HepG2 (cell line): ENCODE measurements at regions not wholly inside any gene's neighbourhood (a gene's known extent, or its start where the extent isn't known, plus 50 kb on each side); places are given as distances from the start of the nearest gene placed in this dataset.

Source experiments
- AGO2 ChIP-seq: fragments of 200-400 bp; formaldehyde crosslinking; optimal IDR thresholded peaks from 2 replicates; pipeline ENCODE3; 2017; ENCODE audit warnings: mild to moderate bottlenecking, low read depth, low read length, moderate library complexity
- CENPT ChIP-seq: sonication (generic); formaldehyde crosslinking; IDR thresholded peaks from 2 replicates; pipeline ENCODE4 v1.8.0; 2022; ENCODE audit warnings: low read depth, mild to moderate bottlenecking, moderate library complexity, missing genetic modification reagents
- CHD4 ChIP-seq: fragments of 200-600 bp; sonication (generic); IDR thresholded peaks from 2 replicates; pipeline ENCODE4 v1.7.0; 2017; ENCODE audit warnings: mild to moderate bottlenecking, low read length, borderline replicate concordance
- ELF3 ChIP-seq: IDR thresholded peaks from 2 replicates; pipeline ENCODE4 v1.6.1; 2016; ENCODE audit warnings: missing genetic modification reagents, missing compliant biosample characterization
- ETV5 ChIP-seq: IDR thresholded peaks from 2 replicates; pipeline ENCODE4 v1.6.1; 2018; ENCODE audit warnings: missing biosample characterization, missing genetic modification reagents, inconsistent platforms, borderline replicate concordance
- FOXP4 ChIP-seq: sonication (generic); formaldehyde crosslinking; IDR thresholded peaks from 2 replicates; pipeline ENCODE4 v1.4.0; 2020; ENCODE audit warnings: missing genetic modification reagents
- GABPB1 ChIP-seq: IDR thresholded peaks from 2 replicates; pipeline ENCODE4 v1.6.1; 2016; ENCODE audit warnings: mild to moderate bottlenecking, missing genetic modification reagents, moderate library complexity, missing compliant biosample characterization
- GATAD2A ChIP-seq: IDR thresholded peaks from 2 replicates; pipeline ENCODE4 v1.6.1; 2016
- MIER3 ChIP-seq: IDR thresholded peaks from 2 replicates; pipeline ENCODE4 v1.6.1; 2016; ENCODE audit warnings: missing compliant biosample characterization, borderline replicate concordance
- NCOA2 ChIP-seq: sonication (generic); formaldehyde crosslinking; IDR thresholded peaks from 2 replicates; pipeline ENCODE4 v1.8.0; 2022; ENCODE audit warnings: inconsistent platforms
- PAX8 ChIP-seq: sonication (generic); formaldehyde crosslinking; IDR thresholded peaks from 2 replicates; pipeline ENCODE4 v1.8.0; 2022; ENCODE audit warnings: mild to moderate bottlenecking, missing genetic modification reagents, borderline replicate concordance
- REPIN1 ChIP-seq: sonication (generic); formaldehyde crosslinking; IDR thresholded peaks from 2 replicates; pipeline ENCODE4 v1.8.0; 2022; ENCODE audit warnings: missing genetic modification reagents, low read depth, mild to moderate bottlenecking, borderline replicate concordance
- SMC3 ChIP-seq: IDR thresholded peaks from 2 replicates; pipeline ENCODE4 v1.6.1; 2011; ENCODE audit warnings: low read length, improper control_type of control experiment
- TMF1 ChIP-seq: sonication (generic); formaldehyde crosslinking; IDR thresholded peaks from 2 replicates; pipeline ENCODE4 v1.8.1; 2022; ENCODE audit warnings: low read depth, missing genetic modification reagents
- ZMYM2 ChIP-seq: sonication (generic); formaldehyde crosslinking; IDR thresholded peaks from 2 replicates; pipeline ENCODE4 v1.8.0; 2022; ENCODE audit warnings: mild to moderate bottlenecking, missing genetic modification reagents
- ZNF280D ChIP-seq: sonication (generic); formaldehyde crosslinking; IDR thresholded peaks from 2 replicates; pipeline ENCODE4 v1.5.1; 2020; ENCODE audit warnings: mild to moderate bottlenecking, missing genetic modification reagents
- ZSCAN21 ChIP-seq: sonication (generic); formaldehyde crosslinking; IDR thresholded peaks from 2 replicates; pipeline ENCODE4 v1.8.0; 2022; ENCODE audit warnings: mild to moderate bottlenecking, missing genetic modification reagents, moderate library complexity, borderline replicate concordance
- TF ChIP-seq, protein P1 (sequence below): sonication (generic); formaldehyde crosslinking; IDR thresholded peaks from 2 replicates; pipeline ENCODE4 v1.4.0; 2020; ENCODE audit warnings: missing genetic modification reagents
- TF ChIP-seq, protein P2 (sequence below): sonication (generic); formaldehyde crosslinking; IDR thresholded peaks from 2 replicates; pipeline ENCODE4 v1.4.0; 2020; ENCODE audit warnings: missing genetic modification reagents, borderline replicate concordance

- TF ChIP-seq ZMYM2 (CRISPR knock-in tag): peak; percentile 52; the same call in 1 of the 2 replicates
- TF ChIP-seq CENPT (CRISPR knock-in tag): no peak
- TF ChIP-seq NCOA2 (CRISPR knock-in tag): peak; percentile 43; the same call in 1 of the 2 replicates
- peak; percentile 72 for TF ChIP-seq ELF3
- peak; percentile 67; the same call in 1 of the 2 replicates for TF ChIP-seq REPIN1 (CRISPR knock-in tag)
- TF ChIP-seq CHD4: peak; percentile 70; the same call in 1 of the 2 replicates
- no peak for TF ChIP-seq AGO2
- 0 out of 2 replicates have a peak, but pooled peaks have one; percentile 27 for TF ChIP-seq FOXP4 (CRISPR knock-in tag)
- TF ChIP-seq ETV5 (CRISPR knock-in tag): peak; percentile 80
- TF ChIP-seq ZNF280D: peak; percentile 80; the same call in 1 of the 2 replicates
- no peak for TF ChIP-seq TMF1
- peak; percentile 39; the same call in 1 of the 2 replicates for TF ChIP-seq MIER3 (CRISPR knock-in tag)
- no peak; the same call in 1 of the 2 replicates for TF ChIP-seq GABPB1
- TF ChIP-seq PAX8 (CRISPR knock-in tag): no peak
- TF ChIP-seq, protein P1, sequence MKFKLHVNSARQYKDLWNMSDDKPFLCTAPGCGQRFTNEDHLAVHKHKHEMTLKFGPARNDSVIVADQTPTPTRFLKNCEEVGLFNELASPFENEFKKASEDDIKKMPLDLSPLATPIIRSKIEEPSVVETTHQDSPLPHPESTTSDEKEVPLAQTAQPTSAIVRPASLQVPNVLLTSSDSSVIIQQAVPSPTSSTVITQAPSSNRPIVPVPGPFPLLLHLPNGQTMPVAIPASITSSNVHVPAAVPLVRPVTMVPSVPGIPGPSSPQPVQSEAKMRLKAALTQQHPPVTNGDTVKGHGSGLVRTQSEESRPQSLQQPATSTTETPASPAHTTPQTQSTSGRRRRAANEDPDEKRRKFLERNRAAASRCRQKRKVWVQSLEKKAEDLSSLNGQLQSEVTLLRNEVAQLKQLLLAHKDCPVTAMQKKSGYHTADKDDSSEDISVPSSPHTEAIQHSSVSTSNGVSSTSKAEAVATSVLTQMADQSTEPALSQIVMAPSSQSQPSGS (CRISPR knock-in tag): 0 out of 2 replicates have a peak, but pooled peaks have one; percentile 34
- peak; percentile 66 for TF ChIP-seq GATAD2A
- 0 out of 2 replicates have a peak, but pooled peaks have one; percentile 3 for TF ChIP-seq SMC3
- TF ChIP-seq, protein P2, sequence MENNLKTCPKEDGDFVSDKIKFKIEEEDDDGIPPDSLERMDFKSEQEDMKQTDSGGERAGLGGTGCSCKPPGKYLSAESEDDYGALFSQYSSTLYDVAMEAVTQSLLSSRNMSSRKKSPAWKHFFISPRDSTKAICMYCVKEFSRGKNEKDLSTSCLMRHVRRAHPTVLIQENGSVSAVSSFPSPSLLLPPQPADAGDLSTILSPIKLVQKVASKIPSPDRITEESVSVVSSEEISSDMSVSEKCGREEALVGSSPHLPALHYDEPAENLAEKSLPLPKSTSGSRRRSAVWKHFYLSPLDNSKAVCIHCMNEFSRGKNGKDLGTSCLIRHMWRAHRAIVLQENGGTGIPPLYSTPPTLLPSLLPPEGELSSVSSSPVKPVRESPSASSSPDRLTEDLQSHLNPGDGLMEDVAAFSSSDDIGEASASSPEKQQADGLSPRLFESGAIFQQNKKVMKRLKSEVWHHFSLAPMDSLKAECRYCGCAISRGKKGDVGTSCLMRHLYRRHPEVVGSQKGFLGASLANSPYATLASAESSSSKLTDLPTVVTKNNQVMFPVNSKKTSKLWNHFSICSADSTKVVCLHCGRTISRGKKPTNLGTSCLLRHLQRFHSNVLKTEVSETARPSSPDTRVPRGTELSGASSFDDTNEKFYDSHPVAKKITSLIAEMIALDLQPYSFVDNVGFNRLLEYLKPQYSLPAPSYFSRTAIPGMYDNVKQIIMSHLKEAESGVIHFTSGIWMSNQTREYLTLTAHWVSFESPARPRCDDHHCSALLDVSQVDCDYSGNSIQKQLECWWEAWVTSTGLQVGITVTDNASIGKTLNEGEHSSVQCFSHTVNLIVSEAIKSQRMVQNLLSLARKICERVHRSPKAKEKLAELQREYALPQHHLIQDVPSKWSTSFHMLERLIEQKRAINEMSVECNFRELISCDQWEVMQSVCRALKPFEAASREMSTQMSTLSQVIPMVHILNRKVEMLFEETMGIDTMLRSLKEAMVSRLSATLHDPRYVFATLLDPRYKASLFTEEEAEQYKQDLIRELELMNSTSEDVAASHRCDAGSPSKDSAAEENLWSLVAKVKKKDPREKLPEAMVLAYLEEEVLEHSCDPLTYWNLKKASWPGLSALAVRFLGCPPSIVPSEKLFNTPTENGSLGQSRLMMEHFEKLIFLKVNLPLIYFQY (CRISPR knock-in tag): peak; percentile 95
- no peak for TF ChIP-seq ZSCAN21 (CRISPR knock-in tag)
Observed at GRCh38 chr6:26286168-26286877, 78.7 kb upstream of the BTN3A2 start (continued).
